22Rv1 (cell line): ENCODE measurements at regions not wholly inside any gene's neighbourhood (a gene's known extent, or its start where the extent isn't known, plus 50 kb on each side); places are given as distances from the start of the nearest gene placed in this dataset.

ENCODE experiments used
- H3K27ac ChIP-seq: fragments of 450-650 bp; 2 replicates; pipeline ENCODE4 v1.5.1; 2017
- CTCF ChIP-seq: fragments of 450-650 bp; IDR thresholded peaks from 2 replicates; pipeline ENCODE4 v1.5.1; 2017; ENCODE audit warnings: mild to moderate bottlenecking
- ZFX ChIP-seq: fragments of 450-650 bp; IDR thresholded peaks from 2 replicates; pipeline ENCODE4 v1.6.1; 2017; ENCODE audit warnings: antibody characterized with exemption, borderline replicate concordance

DNA sequence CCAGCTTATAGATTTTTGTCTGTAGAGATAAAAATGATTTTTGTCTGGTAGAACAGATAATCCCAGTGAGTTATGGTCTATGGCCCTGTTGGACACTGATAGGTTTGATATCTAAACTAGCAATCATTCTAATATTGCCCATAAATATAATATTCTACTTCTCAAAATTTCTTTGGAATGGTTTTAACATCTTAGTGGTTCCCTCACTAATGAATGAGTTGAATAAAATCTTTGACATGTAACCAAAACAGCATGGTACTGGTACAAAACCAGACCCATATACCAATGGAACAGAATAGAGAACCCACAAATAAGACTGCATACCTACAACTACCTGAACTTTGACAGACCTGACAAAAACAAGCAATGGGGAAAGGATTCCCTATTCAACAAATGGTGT is 219.7 kb downstream of the SEC61B start:
- TF ChIP-seq ZFX = no peak
- no peak for TF ChIP-seq CTCF
- H3K27ac ChIP-seq = no peak overlapping the region

DNA sequence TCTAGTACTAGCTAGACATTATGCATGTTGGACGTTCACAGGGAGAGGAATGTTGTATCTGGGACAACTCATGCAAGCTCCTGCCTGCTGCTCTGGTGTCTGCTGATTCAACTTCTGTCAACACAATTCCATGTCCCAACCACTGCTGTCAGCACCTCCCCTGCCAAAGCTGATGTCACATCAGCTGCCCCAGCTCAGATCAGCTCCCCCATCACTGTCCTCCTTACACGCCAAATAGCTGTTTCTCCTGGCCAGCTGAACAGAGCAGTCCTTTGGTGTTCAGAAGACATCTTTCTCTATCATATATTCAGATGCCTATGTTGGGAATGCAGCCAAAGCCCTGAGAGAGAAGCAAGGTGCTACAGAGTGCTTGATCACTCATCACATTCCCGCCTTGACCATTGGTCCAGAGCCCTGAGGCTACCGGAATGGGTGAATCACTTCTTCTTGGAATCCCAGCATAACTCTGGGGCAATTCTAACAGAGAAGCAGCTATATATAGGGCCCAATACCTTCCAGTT is 223.3 kb downstream of the SEC61B start:
- no peak overlapping the region for H3K27ac ChIP-seq
- TF ChIP-seq ZFX = no peak
- TF ChIP-seq CTCF = no peak

- TF ChIP-seq ZFX = no peak
- no peak overlapping the region for H3K27ac ChIP-seq
Observed at GRCh38 chr9:99445920-99446319, 223.8 kb downstream of the SEC61B start.

DNA sequence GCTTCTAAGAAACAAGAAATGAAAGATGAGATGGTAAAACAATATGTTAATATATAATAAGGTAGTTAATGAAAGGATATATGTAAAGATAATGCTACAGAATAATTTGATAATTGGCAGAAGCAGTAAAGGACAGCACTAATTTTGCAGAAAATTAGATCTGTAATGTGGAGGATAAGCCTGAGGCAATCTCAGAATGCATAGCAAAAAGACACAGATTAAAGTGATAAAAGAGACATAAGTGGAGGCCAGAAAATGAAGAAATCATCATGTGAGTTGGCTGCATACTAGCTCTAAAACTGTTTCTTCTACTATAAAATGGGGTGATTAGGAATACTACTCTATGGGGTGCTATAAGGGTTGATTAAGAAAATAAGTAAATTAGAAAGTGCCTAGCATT is 225.9 kb downstream of the SEC61B start:
- no peak for TF ChIP-seq ZFX
- no peak overlapping the region for H3K27ac ChIP-seq

- H3K27ac ChIP-seq = no peak overlapping the region
- no peak for TF ChIP-seq CTCF
Observed at GRCh38 chr9:99449726-99450125, 227.6 kb downstream of the SEC61B start.

DNA sequence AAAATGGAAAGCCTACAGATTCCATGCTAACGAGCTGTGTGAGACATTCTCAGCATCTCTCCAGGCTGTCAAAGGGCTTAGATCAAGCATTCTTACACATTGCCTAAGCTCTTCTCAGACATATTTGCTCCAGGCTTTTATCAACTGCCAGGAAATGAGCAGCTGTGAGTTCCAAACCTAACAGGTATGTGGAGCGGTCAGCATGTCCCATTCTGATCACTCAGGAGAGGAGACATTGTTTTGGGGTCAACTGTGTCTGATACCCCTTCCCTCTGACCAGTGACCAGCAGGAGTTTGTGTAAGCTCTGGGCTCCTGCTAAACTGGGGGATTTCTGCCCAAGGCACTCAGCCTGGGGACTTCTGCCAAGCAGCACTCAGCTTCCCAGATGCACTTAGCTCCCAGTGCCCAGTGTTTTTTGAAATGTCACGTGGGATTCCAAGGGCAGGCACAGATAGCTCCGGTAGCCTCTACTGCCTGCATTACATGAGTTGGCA is 229.1 kb downstream of the SEC61B start:
- H3K27ac ChIP-seq = no peak overlapping the region
- TF ChIP-seq CTCF = no peak
- no peak for TF ChIP-seq ZFX

- TF ChIP-seq CTCF (no peak), ZFX (no peak)
- no peak overlapping the region for H3K27ac ChIP-seq
Observed at GRCh38 chr9:99457406-99457805, 235.3 kb downstream of the SEC61B start.

GRCh38 chr9:99457981-99458380 is 235.9 kb downstream of the SEC61B start:
- H3K27ac ChIP-seq = no peak overlapping the region
- no peak for TF ChIP-seq CTCF
- no peak for TF ChIP-seq ZFX

- H3K27ac ChIP-seq = no peak overlapping the region
- TF ChIP-seq CTCF = no peak
- TF ChIP-seq ZFX = no peak
Observed at GRCh38 chr9:99459919-99460318, 237.8 kb downstream of the SEC61B start.
